Inferior parietal cortex (tissue), 1 donor: ENCODE measurements at regions not wholly inside any gene's neighbourhood (a gene's known extent, or its start where the extent isn't known, plus 50 kb on each side); places are given as distances from the start of the nearest gene placed in this dataset.

Experiments
- DNase-seq: peaks from one replicate; pipeline ENCODE4 v3.0.0-alpha.2; 2016; ENCODE audit errors: extremely low spot score

DNA sequence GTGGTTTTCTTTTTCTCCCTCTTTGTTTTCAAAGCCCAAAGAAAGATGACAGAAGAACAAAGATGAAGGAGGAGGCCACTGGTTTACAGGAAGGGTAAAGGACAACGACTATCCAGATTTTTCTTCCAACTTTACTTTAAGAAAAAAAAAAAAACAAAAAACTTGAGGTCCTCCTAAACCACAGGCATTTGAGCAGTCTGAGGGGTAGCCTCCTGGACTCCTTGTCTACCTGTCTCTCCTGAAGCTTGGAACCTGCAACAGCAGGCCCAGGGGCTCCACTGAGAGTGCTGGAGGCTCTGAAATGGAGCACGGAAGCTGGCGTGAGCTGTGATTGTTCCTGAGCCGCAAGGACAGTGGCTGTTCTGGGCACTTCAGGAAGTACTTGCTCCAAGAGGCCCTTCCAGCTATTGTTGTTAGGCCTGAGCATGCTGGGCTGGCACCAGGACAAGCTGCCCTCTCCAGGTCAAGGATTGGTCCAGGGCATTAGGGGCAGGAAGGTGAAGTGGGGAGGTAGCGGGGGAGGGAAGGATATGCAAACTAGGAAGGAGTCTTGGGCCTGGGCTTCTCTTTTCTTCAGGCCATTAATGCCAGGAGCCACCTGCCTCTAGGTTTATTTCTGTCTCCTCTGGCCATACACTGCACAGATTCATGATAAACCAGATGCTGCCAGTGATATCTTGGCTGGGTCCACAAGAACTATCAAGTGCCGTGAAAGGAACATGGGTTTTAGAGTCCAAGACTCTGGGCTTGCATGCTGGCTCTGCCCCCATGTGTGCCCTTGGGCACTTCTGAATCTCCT is 147.3 kb downstream of the CCDC34 start:
- no peak for DNase-seq

DNA sequence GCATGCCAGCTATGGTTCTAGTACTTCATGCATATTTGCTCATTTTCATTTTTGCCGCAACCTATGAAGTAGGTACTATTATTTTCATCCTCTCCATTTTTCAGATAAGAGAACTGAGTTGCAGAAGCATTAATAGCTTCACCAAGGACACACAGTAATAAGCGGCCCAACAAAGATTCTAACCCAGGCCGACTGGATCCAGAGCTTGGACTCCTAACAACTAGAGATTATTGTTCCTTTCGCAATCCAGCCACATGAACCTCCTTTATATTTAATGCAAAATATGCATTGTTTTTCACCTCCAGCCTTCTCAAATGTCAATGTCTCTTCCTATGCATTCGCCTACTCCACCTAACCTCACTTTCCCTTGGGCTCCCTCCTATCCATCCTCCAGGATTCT is 148.3 kb downstream of the CCDC34 start:
- no peak for DNase-seq

DNA sequence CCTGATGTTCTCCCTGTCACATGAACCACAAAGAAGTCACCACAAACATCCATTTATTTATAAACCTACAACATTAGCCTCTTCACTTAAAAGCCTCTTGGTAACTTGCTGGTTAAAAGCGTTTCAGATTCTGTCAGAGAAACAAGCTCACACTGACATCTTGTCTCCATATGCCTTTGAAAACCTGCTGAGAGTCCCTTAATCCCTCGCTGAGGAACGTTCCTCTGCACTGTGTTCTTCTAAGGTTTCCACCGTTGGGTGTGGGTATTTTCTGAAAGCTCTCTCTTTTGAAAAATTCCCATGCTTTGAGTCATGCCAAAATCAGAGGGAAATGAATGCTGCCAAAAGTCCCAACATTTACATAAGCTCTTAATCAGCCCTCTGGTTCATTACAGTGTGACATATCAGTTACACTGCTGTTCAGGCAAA is 149.8 kb downstream of the CCDC34 start:
- DNase-seq: no peak

DNA sequence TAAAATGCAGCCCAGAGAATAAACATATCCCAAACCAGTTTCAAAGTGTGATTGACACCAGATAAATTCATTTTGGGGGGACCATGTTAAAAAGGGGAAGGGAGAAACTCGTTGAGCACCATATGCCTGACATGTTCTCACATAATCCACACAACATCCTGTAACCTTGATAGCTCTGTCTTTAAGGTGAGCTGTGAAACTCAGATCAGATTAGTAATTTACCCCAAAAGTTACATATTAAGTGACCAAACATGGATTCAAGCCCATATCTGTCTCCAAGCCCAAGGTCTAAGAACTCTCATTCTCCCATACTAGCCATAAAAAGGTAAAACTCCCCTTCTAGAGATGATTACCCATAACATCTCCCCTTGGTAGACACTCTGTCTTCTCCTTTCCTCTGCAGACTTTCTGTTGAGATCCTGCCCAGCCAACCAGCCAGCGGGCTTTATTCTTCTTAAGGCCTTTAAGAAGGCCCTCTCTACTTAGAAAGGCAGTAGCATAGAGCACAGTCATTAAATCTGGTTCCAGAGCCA is 150.7 kb downstream of the CCDC34 start:
- DNase-seq: no peak

DNA sequence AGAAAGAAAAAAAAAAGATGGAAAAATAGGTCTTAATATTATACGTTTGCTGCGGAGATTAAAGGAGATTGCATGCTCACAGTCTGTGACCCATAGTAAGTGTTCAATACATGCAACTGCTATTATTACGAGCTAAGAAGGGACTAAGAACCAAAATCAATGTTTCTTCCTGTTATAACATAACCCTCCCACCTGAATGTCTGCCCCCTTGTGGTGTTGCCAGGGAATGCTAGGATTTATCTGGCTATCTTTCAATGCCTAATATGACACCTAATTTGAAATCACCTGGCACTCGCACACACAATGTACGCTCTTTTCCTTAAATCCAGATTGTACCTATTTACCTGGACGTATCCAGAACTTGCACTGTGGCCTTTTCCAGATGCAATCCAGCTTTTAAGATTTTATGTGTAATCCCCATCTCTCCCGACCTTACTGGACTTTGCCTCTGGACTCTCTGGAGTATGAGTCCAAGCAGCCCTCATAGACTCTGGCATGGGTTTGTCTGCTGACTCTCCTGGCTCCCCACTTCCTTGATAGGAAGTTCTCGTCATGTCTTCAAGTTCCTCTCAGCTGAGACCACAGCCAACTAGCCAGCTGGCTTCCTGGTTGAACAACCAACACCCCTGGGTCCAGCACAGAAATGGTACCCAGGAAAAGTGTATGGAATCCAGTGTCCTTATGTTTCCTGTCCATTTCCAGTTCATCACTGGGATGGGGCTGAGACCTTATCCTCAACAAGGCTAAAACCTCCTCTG is 151.5 kb downstream of the CCDC34 start:
- no peak for DNase-seq

DNA sequence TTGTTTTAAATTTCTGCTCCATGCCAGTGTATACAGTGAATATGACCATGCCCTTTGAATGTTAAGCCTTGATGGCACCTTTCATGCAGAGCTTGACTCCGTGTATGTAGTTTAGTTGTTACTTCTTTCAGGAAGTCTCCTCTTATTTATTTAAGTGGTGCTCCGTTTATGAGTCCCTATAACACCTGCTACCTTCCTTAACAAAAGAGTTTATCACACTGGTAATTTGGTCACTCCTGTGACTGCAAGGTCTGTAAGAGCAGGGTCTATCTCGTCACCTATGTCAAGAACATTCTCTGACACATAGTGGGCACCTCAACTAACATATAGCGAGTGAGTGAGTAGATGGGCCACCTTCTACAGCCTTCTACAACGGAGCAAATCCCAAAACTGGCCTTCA is 152.5 kb downstream of the CCDC34 start:
- DNase-seq: no peak

DNA sequence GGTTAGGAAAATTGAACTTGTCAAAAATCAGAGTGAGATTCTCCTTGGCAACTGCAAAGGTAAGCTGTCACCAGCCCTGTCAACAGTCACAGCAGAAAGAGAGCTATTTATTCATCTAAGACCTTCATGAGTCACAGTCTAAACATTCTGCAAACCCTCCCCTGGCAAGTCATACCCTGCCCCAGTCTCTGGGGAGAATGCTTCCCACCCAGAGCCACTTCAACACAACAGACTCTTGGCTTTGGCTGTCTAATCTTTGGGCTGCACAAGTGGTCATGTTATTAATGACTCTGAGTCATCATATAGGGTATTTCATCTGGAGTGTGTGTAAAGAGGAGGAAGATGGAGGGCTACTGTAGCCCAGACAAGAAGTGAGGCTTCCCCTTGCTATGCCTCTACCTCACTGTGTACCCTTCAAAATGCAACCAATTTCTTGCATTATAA is 153.4 kb downstream of the CCDC34 start:
- no peak for DNase-seq

DNA sequence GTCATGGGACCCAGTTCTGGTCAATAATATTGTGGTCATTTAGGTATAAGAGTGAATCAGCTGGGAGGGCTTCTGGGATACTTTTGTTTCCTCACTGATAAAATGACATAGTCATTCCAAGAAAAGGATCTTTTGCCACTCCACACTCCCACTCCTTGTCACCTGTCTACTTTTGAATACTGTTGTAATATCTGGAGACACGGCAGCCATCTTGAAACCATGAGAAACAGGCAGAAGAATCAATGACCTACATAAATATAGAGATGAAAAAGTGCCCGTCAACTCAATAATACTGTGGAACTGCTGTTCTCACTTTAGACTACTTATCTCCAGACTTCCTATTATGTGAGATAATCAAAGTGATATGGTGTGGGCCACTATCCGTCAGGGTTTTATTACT is 154.2 kb downstream of the CCDC34 start:
- no peak for DNase-seq

DNA sequence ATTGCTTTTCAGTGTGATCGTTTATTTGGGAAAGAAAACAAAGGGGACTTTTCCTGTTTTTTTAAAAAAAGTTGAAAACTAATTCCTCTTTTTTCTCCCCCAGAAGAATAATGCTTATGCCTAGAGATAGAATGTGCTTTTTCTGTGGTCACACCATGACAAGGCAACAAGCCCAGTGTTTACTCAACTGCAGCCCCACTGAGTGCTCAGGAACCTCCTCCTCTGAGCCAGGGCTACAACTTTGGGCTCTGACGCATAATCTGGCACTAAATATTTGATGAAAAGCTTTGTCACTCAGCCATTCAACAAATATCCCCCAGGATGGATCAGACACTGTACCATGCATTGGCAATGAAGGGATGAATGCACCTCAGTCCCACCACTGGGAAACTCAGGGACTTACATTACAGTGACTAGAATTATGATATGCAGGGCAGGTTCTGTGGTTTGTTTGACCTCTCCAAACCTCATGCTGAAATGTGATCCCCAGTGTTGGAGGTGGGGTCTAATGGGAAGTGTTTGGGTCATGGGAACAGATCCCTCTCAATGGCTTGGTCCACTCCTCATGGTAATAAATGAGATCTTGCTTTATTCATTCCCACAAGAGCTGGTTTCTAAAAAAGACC is 155.9 kb downstream of the CCDC34 start:
- no peak for DNase-seq

DNA sequence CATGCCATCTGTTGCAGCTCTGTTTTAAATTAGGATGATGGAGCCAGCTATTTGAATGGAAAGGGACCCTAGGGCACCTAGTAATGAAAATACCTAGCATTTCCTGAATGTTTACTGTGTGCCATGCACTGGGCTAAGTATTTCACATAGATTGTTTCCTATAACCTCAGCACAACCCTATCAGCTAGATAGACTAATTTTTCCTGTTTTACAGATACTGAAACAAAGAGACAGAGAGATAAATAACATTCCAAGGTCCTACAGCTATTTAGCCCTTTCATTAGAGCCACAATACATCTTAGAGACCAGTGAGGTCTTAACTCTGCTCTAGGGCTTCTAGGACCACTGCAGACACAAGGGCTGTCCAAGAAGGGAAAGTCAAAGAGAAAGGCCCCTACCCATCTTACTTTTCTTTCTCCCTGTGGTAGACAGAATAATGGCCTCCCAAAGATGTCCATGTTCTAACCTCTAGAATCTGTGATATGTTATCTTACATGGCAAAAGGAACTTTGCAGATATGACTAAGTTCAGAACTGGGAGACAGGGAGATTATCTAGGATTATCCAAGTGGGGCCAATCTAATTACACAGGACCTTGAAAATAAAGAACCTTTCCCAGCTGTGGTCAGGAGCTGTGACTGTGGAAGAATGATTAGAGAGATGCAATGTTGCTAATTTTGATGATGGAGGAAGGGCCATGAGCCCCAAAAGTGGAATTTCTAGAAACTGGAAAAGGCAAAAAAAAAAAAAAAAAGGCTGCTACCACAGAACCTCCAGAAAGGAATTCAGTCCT is 157.0 kb downstream of the CCDC34 start:
- DNase-seq: no peak

DNA sequence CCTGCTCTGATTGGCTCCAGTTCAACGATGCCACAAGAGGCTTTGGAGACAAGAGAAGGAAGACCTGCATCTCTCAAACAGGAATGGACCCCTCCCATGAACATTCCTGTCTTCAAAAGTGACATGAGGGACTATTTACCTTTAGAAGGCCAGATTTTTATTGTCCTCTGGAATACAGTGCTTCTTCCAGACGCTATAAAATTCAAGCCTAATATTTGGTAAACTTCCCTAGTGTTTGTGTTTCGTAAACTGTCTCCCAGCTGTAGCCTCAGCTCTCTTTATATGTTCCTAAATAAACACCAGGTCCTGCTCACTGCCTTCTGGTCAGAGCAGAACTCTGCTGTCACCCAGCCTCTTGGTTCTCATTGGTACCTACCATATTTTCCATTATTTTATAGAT is 157.8 kb downstream of the CCDC34 start:
- DNase-seq: no peak

DNA sequence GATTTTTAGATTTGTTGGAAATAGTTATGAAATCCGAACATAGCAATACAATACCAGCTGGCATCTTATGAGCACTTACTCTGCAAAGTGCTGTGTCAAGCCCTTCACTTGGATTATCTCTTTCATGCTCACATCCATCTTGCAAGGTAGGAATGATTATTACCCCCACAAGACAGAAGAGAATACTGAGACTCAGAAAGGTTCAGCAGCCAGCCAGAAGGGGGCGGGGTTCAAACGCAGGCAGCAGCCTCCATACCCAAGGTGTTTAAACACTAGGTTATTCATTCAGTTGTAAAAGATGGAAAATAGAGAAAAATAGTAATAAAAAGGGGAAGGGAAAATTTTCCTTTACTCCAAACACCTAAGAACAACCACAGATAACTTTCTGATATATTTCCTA is 158.5 kb downstream of the CCDC34 start:
- no peak for DNase-seq

DNA sequence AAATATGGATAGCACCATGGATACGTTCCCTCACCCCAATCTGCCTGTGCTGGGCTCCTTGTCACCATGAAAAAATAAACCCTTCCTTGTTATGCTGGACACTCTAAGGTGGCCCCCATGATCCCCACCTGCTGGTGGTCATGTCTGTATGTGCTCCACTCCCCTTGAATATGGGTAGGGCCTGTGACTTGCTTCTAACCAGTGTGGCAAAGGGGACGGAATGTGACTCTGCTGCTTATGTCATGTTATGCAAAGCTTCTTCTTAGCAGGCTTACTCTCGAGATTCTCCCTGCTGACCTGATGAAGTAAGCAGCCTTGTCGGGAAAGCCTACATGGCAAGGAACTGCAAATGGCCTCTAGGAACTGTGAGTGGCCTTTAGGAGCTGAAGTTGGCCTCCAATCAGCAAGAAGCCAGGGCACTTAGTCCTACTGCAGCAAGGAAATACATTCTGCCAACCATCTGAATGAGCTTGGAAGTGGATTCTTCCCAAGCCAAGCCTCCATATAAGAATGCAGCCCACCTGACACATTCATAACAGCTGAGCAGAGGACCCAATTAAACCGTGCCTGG is 159.9 kb downstream of the CCDC34 start:
- no peak for DNase-seq

DNA sequence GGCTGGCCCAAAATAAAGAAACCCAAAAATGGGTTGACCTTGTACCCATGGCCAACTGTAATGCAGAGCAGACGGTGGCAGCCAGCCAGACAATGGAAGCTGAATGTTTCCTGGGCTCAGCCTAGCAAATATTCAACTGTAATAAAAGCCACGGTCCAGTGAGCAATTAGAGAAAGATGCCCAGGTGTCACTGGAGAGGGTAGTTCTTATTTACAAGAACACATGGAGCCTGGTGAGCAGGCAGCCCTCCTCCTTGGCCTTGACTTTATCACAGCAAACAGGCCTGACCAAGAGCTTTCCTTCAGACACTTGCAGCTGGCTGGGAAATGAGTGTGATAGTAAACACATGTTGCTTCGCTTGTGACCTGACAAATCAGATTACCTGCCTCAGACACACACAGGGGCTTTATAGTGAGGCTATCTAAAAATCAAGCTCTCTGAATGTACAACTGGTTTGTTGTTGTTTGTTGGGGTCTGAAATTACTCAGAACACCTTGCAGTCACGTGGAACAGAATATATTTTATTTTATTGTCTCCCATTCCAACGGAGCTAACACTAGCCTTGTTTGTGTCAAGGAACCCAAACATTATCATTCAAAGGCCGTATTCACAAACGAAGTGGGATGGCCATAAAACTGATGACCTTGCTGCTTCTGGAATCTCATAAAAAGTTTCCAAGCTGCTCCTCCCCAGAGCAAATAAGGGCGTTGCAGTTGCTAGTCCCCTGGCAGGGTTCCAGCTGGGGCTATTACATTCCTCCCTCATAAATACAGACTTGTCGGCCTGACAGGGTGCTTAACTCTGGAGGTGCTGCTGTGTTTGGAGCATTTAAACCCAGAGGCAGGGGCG is 161.1 kb downstream of the BBOX1 start:
- no peak for DNase-seq

DNA sequence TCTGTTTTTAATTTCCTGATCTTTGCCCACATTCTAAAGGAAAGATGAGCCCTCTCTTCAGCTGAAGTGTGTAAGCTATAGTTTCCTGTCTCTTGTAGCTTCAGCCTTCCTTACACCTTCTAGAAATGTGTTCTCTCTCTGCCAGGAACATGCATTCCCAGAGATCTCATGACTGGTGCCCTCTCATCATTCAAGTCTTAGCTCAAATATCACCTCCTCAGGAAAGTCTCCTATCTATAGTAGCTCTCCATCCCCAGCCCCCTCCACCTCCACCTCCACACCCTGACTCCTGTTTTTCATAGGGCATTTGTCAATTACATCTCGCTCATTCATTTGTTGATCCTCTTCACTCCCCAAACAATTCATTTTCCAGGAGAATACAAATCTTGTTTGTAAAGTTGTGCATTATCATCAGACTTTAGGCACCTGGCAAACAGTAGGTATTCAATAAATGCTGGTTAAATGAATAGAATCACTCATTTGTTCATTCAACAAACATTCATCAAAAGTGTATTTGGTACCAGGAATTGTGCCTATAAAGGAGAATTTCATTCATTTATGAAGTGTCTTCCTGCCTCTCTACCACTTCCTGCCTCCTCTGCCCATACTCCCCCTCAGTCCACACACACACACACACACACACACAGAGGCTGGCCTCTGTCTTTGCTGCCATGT is 160.3 kb downstream of the BBOX1 start:
- DNase-seq: no peak

DNA sequence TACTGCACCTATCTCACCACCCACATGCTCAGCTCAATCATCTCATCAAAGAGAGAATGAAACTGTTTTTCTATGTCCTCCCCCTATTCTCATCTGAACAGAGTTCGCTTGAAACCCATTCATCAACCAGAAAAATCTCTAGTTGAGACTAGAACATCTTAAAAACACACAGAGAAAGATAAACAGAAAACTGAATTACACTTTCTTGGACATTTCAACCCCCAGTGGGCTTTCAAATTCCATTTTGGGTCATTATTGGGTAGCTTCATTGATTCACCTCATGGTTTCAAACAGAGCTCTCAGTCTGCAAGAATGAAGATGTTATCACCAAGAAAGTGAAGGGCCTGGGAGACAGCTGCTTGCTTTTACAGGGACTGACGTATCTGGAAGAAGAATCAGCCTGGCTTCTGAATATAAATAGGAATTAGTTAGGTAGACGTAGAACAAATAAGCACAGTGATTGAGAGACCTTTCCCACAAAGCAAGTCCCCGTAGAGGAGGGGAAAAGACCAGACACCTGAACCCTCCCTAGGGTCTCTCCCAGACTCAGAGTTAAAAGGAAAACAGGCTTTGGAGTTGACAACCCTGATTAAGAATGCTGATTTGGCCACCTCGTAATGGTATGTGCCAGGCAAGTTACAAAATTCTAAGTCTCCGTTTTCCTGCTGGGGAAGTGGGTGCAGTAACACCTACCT is 155.7 kb downstream of the BBOX1 start:
- no peak for DNase-seq

DNA sequence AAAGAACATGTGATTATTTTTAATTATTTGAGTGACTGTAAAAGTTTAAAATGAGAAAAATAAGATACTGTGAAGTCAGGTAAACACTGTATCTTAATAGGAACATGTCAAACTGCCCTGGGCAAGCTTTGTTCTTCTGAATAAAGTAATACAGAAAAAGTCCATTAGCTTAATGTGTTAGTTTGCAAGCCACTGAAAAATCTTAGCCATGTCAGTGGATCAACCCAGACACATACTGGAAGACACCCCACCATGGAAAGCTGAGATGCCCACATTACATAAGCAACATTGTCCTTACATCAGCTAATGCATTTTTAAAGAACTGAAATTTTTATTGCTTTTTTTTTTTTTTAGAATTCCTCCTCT is 155.2 kb downstream of the BBOX1 start:
- DNase-seq: no peak

DNA sequence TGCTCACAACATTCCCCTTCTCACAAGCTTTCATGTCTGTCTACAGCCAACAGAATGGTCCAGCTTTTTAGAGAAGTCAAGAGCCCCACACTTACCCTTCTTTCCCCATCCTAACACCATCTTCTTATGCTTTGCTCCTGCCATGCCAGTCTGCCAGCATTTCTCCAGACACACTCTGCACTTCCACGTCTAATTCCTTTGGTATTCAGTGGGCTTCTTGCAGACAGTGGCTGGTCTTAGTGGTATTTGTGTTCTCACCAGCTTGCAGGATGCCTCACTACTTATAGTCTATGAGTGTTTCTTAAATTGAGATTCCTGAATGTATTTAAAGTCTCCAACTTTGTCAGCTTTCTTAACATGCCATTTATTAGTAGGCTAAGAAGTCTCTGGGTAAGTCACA is 154.4 kb downstream of the BBOX1 start:
- no peak for DNase-seq
